Chondrocyte (in vitro differentiated cells): ENCODE measurements at regions not wholly inside any gene's neighbourhood (a gene's known extent, or its start where the extent isn't known, plus 50 kb on each side); places are given as distances from the start of the nearest gene placed in this dataset.

Source experiments
- DNase-seq: peaks from one replicate; pipeline ENCODE4 v3.0.0; 2021; ENCODE audit warnings: mixed read lengths, low spot score
- H3K27ac Mint-ChIP-seq: one replicate; pipeline ENCODE4 v1.8.0; 2021; ENCODE audit warnings: mild to moderate bottlenecking, moderate library complexity, mixed read lengths; ENCODE audit not compliant: unreplicated experiment
- H3K27me3 Mint-ChIP-seq: 2 replicates; pipeline ENCODE4 v1.8.0; 2021; ENCODE audit warnings: low read depth, mixed read lengths
- H3K36me3 Mint-ChIP-seq: 2 replicates; pipeline ENCODE4 v1.8.0; 2021; ENCODE audit warnings: low read depth, mixed read lengths
- H3K4me1 Mint-ChIP-seq: 2 replicates; pipeline ENCODE4 v1.8.0; 2021; ENCODE audit warnings: low read depth, mild to moderate bottlenecking, mixed read lengths
- H3K4me3 Mint-ChIP-seq: one replicate; pipeline ENCODE4 v1.8.0; 2021; ENCODE audit warnings: mild to moderate bottlenecking, moderate library complexity, mixed read lengths; ENCODE audit not compliant: unreplicated experiment
- H3K9me3 Mint-ChIP-seq: 2 replicates; pipeline ENCODE4 v1.8.0; 2021; ENCODE audit warnings: low read depth, mixed read lengths
- CTCF ChIP-seq: fragments of 200-600 bp; sonication (generic); IDR thresholded peaks from 2 replicates; pipeline ENCODE4 v1.5.0; 2021; ENCODE audit warnings: antibody characterized with exemption, mild to moderate bottlenecking, moderate library complexity

GRCh38 chr6:170189236-170189635 lies 101.6 kb downstream of the DLL1 start:
- H3K27ac Mint-ChIP-seq, result no peak overlapping the region
- no peak overlapping the region for H3K4me3 Mint-ChIP-seq
- DNase-seq, result peak; percentile 89
- H3K4me1 Mint-ChIP-seq, result no peaks in the 10 kb centered on the region
- TF ChIP-seq CTCF, result no peak
- H3K36me3 Mint-ChIP-seq, result no peaks in the 10 kb centered on the region
- peaks cover 7% of the 10 kb centered on the region for H3K9me3 Mint-ChIP-seq
- peaks cover 12% of the 10 kb centered on the region for H3K27me3 Mint-ChIP-seq

GRCh38 chr6:170188571-170189001 lies 102.3 kb downstream of the DLL1 start:
- Mint-ChIP-seq H3K27me3 (peaks cover 12% of the 10 kb centered on the region), H3K27ac (no peak overlapping the region), H3K9me3 (peaks cover 2% of the 10 kb centered on the region), H3K4me3 (no peak overlapping the region), H3K4me1 (no peaks in the 10 kb centered on the region), H3K36me3 (no peaks in the 10 kb centered on the region)
- no peak for TF ChIP-seq CTCF
- DNase-seq, result no peak

- no peaks in the 10 kb centered on the region for H3K4me1 Mint-ChIP-seq
- peaks cover 4% of the 10 kb centered on the region for H3K9me3 Mint-ChIP-seq
- TF ChIP-seq CTCF, result no peak
- H3K27ac Mint-ChIP-seq, result no peak overlapping the region
- no peak overlapping the region for H3K4me3 Mint-ChIP-seq
- DNase-seq, result no peak
- H3K27me3 Mint-ChIP-seq, result peaks cover 12% of the 10 kb centered on the region
- no peaks in the 10 kb centered on the region for H3K36me3 Mint-ChIP-seq
Measured at GRCh38 chr6:170187669-170188566, 103.0 kb downstream of the DLL1 start.

DNA sequence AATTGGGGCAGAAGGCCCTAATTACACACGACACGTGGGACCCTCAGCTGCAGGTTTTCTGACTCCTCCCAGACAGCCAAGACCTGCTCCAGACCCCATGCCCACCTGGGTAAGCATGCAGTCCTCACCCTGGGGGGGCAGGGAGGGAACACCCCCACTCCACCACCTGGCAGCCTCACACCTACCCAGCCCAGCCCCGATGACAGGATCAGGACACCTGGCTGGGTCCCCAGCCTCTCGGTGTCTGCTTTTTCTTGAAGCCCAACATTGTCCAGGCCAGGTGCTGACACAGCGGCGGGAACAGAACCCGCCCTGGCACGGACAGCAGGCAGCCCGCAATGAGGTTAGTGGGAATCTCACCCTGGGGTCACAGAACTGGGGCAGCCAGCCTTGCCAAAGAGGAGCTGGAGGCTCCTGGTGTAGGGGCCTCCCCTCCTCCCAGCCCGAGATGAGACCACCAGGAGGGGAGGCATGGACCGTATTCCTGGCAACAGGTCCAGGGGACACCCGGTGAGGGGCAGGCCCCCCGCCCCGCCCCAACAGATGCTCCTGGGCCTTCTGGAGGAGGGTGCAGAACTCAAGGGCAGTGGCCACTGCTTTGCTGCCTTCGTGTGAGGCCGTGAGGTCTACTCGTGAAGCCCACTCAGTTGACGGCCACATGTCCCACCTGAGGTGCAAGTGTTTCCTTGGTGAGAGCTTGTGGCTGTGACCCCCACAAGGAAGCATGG lies 103.8 kb downstream of the DLL1 start:
- H3K4me3 Mint-ChIP-seq, result no peak overlapping the region
- no peaks in the 10 kb centered on the region for H3K36me3 Mint-ChIP-seq
- DNase-seq, result no peak
- peaks cover 4% of the 10 kb centered on the region for H3K9me3 Mint-ChIP-seq
- H3K27me3 Mint-ChIP-seq, result peaks cover 13% of the 10 kb centered on the region
- H3K4me1 Mint-ChIP-seq, result no peaks in the 10 kb centered on the region
- no peak for TF ChIP-seq CTCF
- no peak overlapping the region for H3K27ac Mint-ChIP-seq
